Spleen (tissue), 7 donors: ENCODE measurements at regions not wholly inside any gene's neighbourhood (a gene's known extent, or its start where the extent isn't known, plus 50 kb on each side); places are given as distances from the start of the nearest gene placed in this dataset.

Experiments
- POLR2A ChIP-seq, 3 donors: fragments of 450-650 bp; IDR thresholded peaks; one replicate each; pipeline ENCODE4 v1.5.1; 2017; ENCODE audit warnings: antibody characterized with exemption in 3 of 3, mild to moderate bottlenecking in 1 of 3
- POLR2AphosphoS5 ChIP-seq, 3 donors: sonication (generic); formaldehyde crosslinking; IDR thresholded peaks; one replicate each; pipeline ENCODE4 v1.5.1; 2017; ENCODE audit warnings: antibody characterized with exemption in 3 of 3
- TF ChIP-seq, protein P1 (sequence below), 11 experiments: fragments of 200-600 bp in 7 of 11; fragments of 450-650 bp in 4 of 11; sonication (generic) in 4 of 11; IDR thresholded peaks in 8 of 11; conservative IDR thresholded peaks in 3 of 11; 1 replicate in 7 of 11; 2 replicates in 4 of 11; pipeline versions ENCODE4 v1.4.0 to v1.8.0; 2016 to 2021; ENCODE audit warnings: antibody characterized with exemption in 11 of 11, inconsistent platforms in 4 of 11, mild to moderate bottlenecking in 1 of 11
- donor health status: DM: no; HTN: no; CAD: no; lungs with moderate emphysema.
- donor health status: DM: no; HTN: no; CAD: no.
- donor health status: DM: no; HTN: no; CAD: no.

DNA sequence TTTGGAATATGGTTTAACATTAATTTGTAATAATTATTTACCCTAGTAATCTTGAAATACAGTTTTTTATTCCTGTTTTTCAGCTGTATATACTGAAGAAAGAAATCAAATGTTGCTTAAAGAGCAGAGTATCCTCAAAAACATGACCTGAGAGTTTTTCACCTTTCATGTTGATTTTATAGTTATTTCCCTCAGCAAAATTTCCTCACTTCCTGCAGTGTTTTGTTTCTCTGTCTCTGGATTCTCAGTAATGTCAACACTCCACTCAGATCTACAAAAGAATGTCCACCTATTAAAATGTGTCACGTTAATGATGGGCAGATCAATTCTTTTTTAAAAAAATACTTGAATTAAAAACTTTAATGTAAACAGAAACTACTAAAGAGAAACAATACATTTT, 398.3 kb downstream of the ANXA1 start:
- TF ChIP-seq, protein P1, sequence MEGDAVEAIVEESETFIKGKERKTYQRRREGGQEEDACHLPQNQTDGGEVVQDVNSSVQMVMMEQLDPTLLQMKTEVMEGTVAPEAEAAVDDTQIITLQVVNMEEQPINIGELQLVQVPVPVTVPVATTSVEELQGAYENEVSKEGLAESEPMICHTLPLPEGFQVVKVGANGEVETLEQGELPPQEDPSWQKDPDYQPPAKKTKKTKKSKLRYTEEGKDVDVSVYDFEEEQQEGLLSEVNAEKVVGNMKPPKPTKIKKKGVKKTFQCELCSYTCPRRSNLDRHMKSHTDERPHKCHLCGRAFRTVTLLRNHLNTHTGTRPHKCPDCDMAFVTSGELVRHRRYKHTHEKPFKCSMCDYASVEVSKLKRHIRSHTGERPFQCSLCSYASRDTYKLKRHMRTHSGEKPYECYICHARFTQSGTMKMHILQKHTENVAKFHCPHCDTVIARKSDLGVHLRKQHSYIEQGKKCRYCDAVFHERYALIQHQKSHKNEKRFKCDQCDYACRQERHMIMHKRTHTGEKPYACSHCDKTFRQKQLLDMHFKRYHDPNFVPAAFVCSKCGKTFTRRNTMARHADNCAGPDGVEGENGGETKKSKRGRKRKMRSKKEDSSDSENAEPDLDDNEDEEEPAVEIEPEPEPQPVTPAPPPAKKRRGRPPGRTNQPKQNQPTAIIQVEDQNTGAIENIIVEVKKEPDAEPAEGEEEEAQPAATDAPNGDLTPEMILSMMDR (IDR thresholded peaks at IDR 0.05 in 8 of 11, conservative IDR thresholded peaks at IDR 0.05 in 3 of 11), result no peak
- no peak for TF ChIP-seq POLR2AphosphoS5 (IDR thresholded peaks at IDR 0.05)
- no peak for TF ChIP-seq POLR2A (IDR thresholded peaks at IDR 0.05)
